Duodenal mucosa (tissue), 2 donors: ENCODE measurements at regions not wholly inside any gene's neighbourhood (a gene's known extent, or its start where the extent isn't known, plus 50 kb on each side); places are given as distances from the start of the nearest gene placed in this dataset.
"Not testable (repeated sequence)": the region's sequence is repeated elsewhere in the genome, so short reads cannot be mapped to it uniquely, and the experiment has no call there.

Experiments used
- H3K27ac ChIP-seq: one replicate; pipeline ENCODE4 v1.7.0; 2013; ENCODE audit warnings: low read depth, low read length
- H3K27me3 ChIP-seq, 2 donors: one replicate each; pipeline ENCODE4 v1.7.0; 2013; ENCODE audit warnings: low read length in 2 of 2, control low read depth in 1 of 2; ENCODE audit not compliant: insufficient read depth in 2 of 2, control insufficient read depth in 1 of 2
- H3K36me3 ChIP-seq, 2 donors: one replicate each; pipeline ENCODE4 v1.7.0; 2013; ENCODE audit warnings: low read length in 2 of 2, control low read depth in 1 of 2; ENCODE audit not compliant: insufficient read depth in 2 of 2, control insufficient read depth in 1 of 2
- H3K4me1 ChIP-seq, 2 donors: one replicate each; pipeline ENCODE4 v1.7.0; 2013; ENCODE audit warnings: low read length in 2 of 2, control low read depth in 1 of 2; ENCODE audit not compliant: insufficient read depth in 2 of 2, control insufficient read depth in 1 of 2
- H3K4me3 ChIP-seq, 2 donors: one replicate each; pipeline ENCODE4 v1.7.0; 2013; ENCODE audit warnings: low read length in 2 of 2, low read depth in 1 of 2
- H3K9ac ChIP-seq, 2 donors: one replicate each; pipeline ENCODE4 v1.7.0; 2013; ENCODE audit warnings: low read length in 2 of 2, low read depth in 1 of 2
- H3K9me3 ChIP-seq, 2 donors: one replicate each; pipeline ENCODE4 v1.7.0; 2013; ENCODE audit warnings: low read length in 2 of 2, control low read depth in 1 of 2; ENCODE audit not compliant: control insufficient read depth in 1 of 2

- Histone ChIP-seq H3K36me3 (no peaks in the 10 kb centered on the region), H3K27me3 (no peaks in the 10 kb centered on the region), H3K9me3 (no peaks in the 10 kb centered on the region), H3K9ac (no peak overlapping the region), H3K27ac (no peak overlapping the region), H3K4me1 (no peaks in the 10 kb centered on the region), H3K4me3 (no peak overlapping the region)
Observed at GRCh38 chr3:110618512-110619226, 452.9 kb upstream of the NECTIN3 start.

DNA sequence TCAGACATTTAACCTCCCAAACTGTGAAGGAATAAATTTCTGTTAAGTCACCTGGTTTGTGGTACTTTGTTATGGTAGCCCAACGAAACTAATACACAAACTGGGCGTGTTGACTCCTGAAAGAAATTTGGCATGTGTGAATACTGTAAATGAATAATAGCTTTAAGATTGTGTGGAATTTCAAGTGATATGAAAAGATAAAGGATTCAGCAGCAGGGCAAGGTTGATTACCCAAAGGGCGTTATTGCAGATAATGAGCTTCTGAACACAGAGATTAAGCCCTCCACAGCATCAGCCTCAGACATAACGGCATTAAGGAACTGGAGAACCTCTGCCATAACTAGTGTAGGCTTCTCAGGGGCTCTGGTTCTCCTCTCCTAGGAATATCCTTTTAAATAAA is 451.5 kb upstream of the NECTIN3 start:
- no peaks in the 10 kb centered on the region for H3K36me3 ChIP-seq
- H3K4me3 ChIP-seq, result no peak overlapping the region
- no peak overlapping the region for H3K9ac ChIP-seq
- no peaks in the 10 kb centered on the region for H3K27me3 ChIP-seq
- H3K4me1 ChIP-seq, result no peaks in the 10 kb centered on the region
- no peaks in the 10 kb centered on the region for H3K9me3 ChIP-seq
- no peak overlapping the region for H3K27ac ChIP-seq

GRCh38 chr3:110623571-110623970 is 448.0 kb upstream of the NECTIN3 start:
- Histone ChIP-seq H3K9me3 (no peaks in the 10 kb centered on the region), H3K9ac (no peak overlapping the region), H3K27ac (no peak overlapping the region), H3K36me3 (no peaks in the 10 kb centered on the region), H3K4me1 (no peaks in the 10 kb centered on the region), H3K4me3 (no peak overlapping the region), H3K27me3 (no peaks in the 10 kb centered on the region)

DNA sequence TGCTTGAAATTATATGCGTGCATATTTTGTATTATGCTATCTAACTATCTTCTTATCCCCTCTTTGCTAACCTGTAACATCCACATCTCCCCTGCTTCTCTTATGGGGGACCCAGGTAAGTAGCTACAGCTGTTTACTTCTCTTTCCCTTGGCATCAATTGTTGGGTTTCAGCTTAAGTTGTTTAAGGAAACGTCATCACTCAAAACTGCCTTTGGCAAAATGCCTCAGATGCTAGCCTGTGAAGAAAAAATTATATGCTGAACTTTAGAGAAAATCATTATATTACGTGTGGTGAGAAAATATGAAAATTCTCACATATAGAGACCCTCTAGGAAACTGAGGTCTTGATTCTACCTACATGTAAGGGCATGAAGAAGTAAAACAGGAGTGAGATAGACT is 447.0 kb upstream of the NECTIN3 start:
- Histone ChIP-seq H3K36me3 (no peaks in the 10 kb centered on the region), H3K27me3 (no peaks in the 10 kb centered on the region), H3K9ac (no peak overlapping the region), H3K4me3 (no peak overlapping the region), H3K9me3 (no peaks in the 10 kb centered on the region), H3K27ac (no peak overlapping the region), H3K4me1 (no peaks in the 10 kb centered on the region)

GRCh38 chr3:110625201-110625747 is 446.3 kb upstream of the NECTIN3 start:
- H3K27me3 ChIP-seq, result no peaks in the 10 kb centered on the region
- H3K9ac ChIP-seq, result no peak overlapping the region
- H3K9me3 ChIP-seq, result no peaks in the 10 kb centered on the region
- H3K4me1 ChIP-seq, result no peaks in the 10 kb centered on the region
- H3K36me3 ChIP-seq, result no peaks in the 10 kb centered on the region
- H3K4me3 ChIP-seq, result no peak overlapping the region
- H3K27ac ChIP-seq, result no peak overlapping the region

DNA sequence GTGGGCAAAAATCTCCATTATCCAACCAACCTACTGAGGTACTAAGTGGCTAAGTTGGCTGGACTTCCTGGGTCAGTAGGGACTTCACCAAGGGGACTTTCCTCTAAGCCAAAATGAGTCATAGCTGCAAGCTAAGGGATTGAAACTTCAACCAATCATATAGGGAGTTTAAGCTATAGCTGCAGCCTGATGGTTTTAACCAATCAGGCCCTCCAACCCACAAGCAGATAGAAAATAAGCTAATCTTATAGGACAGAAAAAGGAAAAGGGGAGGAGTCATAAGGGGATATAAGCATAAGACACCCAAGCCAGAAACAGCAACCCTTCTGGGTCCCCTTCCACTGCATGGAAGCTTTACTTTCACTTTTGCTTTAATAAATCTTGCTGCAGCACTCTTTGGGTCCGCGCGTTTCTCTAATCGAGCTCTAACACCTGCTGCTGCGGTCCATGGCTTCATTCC is 444.9 kb upstream of the NECTIN3 start:
- not testable (repeated sequence) for H3K4me1 ChIP-seq, H3K27ac ChIP-seq, H3K9me3 ChIP-seq, H3K4me3 ChIP-seq, H3K27me3 ChIP-seq, H3K9ac ChIP-seq, H3K36me3 ChIP-seq

DNA sequence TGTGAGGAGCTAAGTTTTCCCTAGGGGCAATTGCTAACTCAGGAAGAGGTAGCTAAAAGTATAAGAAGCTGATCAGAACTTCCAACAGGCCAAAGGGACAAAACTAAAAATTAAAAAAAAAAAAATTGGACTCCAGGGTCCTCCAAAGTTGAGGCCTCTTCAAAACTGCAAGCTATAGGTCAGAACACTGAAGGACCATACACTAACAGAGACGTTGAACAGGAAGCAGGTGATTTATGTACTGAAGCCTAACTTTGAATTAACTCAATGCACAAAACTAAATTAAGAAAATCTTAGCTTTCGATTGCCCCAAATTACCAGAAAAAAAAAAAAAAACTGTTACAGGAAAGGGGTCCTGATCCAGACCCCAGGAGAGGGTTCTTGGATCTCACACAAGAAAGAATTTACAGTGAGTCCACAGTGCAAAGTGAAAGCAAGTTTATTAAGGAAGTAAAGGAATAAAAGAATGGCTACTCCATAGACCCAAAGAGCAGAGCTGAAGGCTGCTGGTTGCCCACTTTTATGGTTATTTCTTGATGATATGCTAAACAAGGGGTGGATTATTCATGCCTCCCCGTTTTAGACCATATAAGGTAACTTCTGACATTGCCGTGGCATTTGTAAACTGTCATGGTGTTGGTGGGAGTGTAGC is 442.8 kb upstream of the NECTIN3 start:
- Histone ChIP-seq H3K4me3 (no peak overlapping the region), H3K9me3 (no peaks in the 10 kb centered on the region), H3K9ac (no peak overlapping the region), H3K27ac (no peak overlapping the region), H3K27me3 (no peaks in the 10 kb centered on the region), H3K36me3 (no peaks in the 10 kb centered on the region), H3K4me1 (no peaks in the 10 kb centered on the region)

DNA sequence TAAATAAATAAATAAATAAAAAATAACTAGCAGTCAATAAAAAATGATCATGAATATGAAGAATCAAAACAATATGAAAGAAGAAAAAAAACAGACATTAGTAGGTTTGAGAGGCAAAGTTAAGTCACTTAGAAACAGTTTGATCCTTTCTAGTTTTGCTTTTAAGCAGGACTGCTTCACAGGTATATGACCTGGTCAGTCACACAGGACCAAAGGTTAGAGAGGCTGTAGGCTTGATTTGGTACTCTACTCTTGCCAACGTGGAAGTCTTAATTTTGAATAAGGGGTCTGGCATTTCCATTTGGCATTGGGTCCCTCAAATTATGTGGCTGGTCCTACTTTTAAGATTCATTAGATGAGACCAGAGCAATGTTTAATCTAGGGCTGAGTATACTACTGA is 441.7 kb upstream of the NECTIN3 start:
- Histone ChIP-seq H3K27ac (no peak overlapping the region), H3K9me3 (no peaks in the 10 kb centered on the region), H3K4me1 (no peaks in the 10 kb centered on the region)

GRCh38 chr3:110644203-110644602 is 427.4 kb upstream of the NECTIN3 start:
- H3K4me3 ChIP-seq, result no peak overlapping the region
- no peaks in the 10 kb centered on the region for H3K4me1 ChIP-seq
- no peaks in the 10 kb centered on the region for H3K27me3 ChIP-seq
- no peaks in the 10 kb centered on the region for H3K36me3 ChIP-seq
- no peaks in the 10 kb centered on the region for H3K9me3 ChIP-seq
- H3K27ac ChIP-seq, result no peak overlapping the region
- no peak overlapping the region for H3K9ac ChIP-seq

More for the DNA sequence above, 441.7 kb upstream of the NECTIN3 start:
- H3K36me3 ChIP-seq, result no peaks in the 10 kb centered on the region
- H3K9ac ChIP-seq, result no peak overlapping the region
- no peaks in the 10 kb centered on the region for H3K27me3 ChIP-seq
- H3K4me3 ChIP-seq, result no peak overlapping the region

GRCh38 chr3:110646055-110646454 is 425.6 kb upstream of the NECTIN3 start:
- Histone ChIP-seq H3K4me3 (no peak overlapping the region), H3K9me3 (no peaks in the 10 kb centered on the region), H3K27me3 (no peaks in the 10 kb centered on the region)

More at GRCh38 chr3:110646055-110646454, 425.6 kb upstream of the NECTIN3 start:
- H3K9ac ChIP-seq, result no peak overlapping the region
- no peaks in the 10 kb centered on the region for H3K36me3 ChIP-seq
- no peak overlapping the region for H3K27ac ChIP-seq
- no peaks in the 10 kb centered on the region for H3K4me1 ChIP-seq
